CD4-positive, alpha-beta T cell (primary cell): ENCODE measurements at regions not wholly inside any gene's neighbourhood (a gene's known extent, or its start where the extent isn't known, plus 50 kb on each side); places are given as distances from the start of the nearest gene placed in this dataset.

Experiments used
- ATAC-seq: fragments of 200-7000 bp; cut with Tn5 transposase; one replicate; pipeline ENCODE4 v1.10.0; 2022; ENCODE audit warnings: mild to moderate bottlenecking; ENCODE audit not compliant: poor library complexity
- CTCF ChIA-PET: fragments of 350-600 bp; sonication (Branson Sonifier 250); formaldehyde crosslinking; loops from one replicate; lab custom pipeline; 2021; ENCODE audit warnings: antibody characterized with exemption, inconsistent platforms; lab: Charles Lee
- POLR2A ChIA-PET: fragments of 350-600 bp; sonication (Branson Sonifier 250); formaldehyde crosslinking; loops from one replicate; lab custom pipeline; 2021; ENCODE audit warnings: antibody characterized with exemption, inconsistent platforms; lab: Charles Lee
- DNase-seq, 14 experiments: peaks; one replicate each; pipeline ENCODE4 v3.0.0-alpha.2; 2013 to 2020; ENCODE audit warnings: mixed read lengths in 2 of 14
- H3K27ac ChIP-seq, 2 donors: one replicate each; pipeline versions ENCODE4 v1.5.1 to v1.7.0; 2013; ENCODE audit warnings: low read length in 2 of 2, low read depth in 1 of 2, mild to moderate bottlenecking in 1 of 2
- H3K27me3 ChIP-seq, 2 experiments: 1 replicate in 1 of 2; 2 replicates in 1 of 2; pipeline versions ENCODE4 v1.6.1 to v1.7.0; 2013; ENCODE audit warnings: low read length in 2 of 2, control low read depth in 1 of 2, mild to moderate bottlenecking in 1 of 2, moderate library complexity in 1 of 2; ENCODE audit not compliant: insufficient read depth in 2 of 2, control insufficient read depth in 1 of 2
- H3K36me3 ChIP-seq: one replicate; pipeline ENCODE4 v1.6.1; 2013; ENCODE audit warnings: low read length, control low read depth; ENCODE audit not compliant: insufficient read depth
- H3K4me1 ChIP-seq: one replicate; pipeline ENCODE4 v1.6.1; 2013; ENCODE audit warnings: low read length, control low read depth; ENCODE audit not compliant: insufficient read depth
- H3K4me3 ChIP-seq: one replicate; pipeline ENCODE4 v1.5.1; 2013; ENCODE audit warnings: mild to moderate bottlenecking, low read length, moderate library complexity
- H3K9me3 ChIP-seq, 2 experiments: 1 replicate in 1 of 2; 2 replicates in 1 of 2; pipeline versions ENCODE4 v1.6.1 to v1.7.0; 2013; ENCODE audit warnings: low read length in 2 of 2, mild to moderate bottlenecking in 2 of 2, control low read depth in 1 of 2, moderate library complexity in 1 of 2; ENCODE audit not compliant: control insufficient read depth in 1 of 2, insufficient read depth in 1 of 2
- H3K27ac Mint-ChIP-seq: one replicate; pipeline ENCODE4 v1.8.0; 2020; ENCODE audit warnings: mixed read lengths
- H3K27me3 Mint-ChIP-seq: one replicate; pipeline ENCODE4 v1.8.0; 2021; ENCODE audit warnings: mixed read lengths
- H3K36me3 Mint-ChIP-seq: one replicate; pipeline ENCODE4 v1.8.0; 2021; ENCODE audit warnings: low read depth, mixed read lengths
- H3K4me1 Mint-ChIP-seq: one replicate; pipeline ENCODE4 v1.8.0; 2021; ENCODE audit warnings: low read depth, mixed read lengths
- H3K4me3 Mint-ChIP-seq: one replicate; pipeline ENCODE4 v1.8.0; 2020; ENCODE audit warnings: mild to moderate bottlenecking, mixed read lengths
- H3K9me3 Mint-ChIP-seq: one replicate; pipeline ENCODE4 v1.8.0; 2020; ENCODE audit warnings: mixed read lengths
- CTCF ChIP-seq: fragments of 200-600 bp; IDR thresholded peaks from one replicate; pipeline ENCODE4 v1.8.0; 2022; ENCODE audit warnings: antibody characterized with exemption, mild to moderate bottlenecking
- intact Hi-C, 2 experiments: fragments of 100-400 bp; cut with DNase I in 1 of 2; cut with micrococcal nuclease in 1 of 2; formaldehyde crosslinking; loops; one replicate each; pipeline versions ENCODE4 v1.15.1 to v1.9.0; 2023 to 2025; cut with DNase I, micrococcal nuclease

GRCh38 chr11:130635937-130636630 is 187.6 kb downstream of the ADAMTS15 start:
- ATAC-seq (no peak), DNase-seq (no peak)
- no peaks in the 10 kb centered on the region for H3K9me3 Mint-ChIP-seq
- H3K27ac Mint-ChIP-seq = no peak overlapping the region
- H3K27me3 Mint-ChIP-seq = peaks cover 11% of the 10 kb centered on the region
- no peaks in the 10 kb centered on the region for H3K4me1 Mint-ChIP-seq
- ChIA-PET POLR2A (interaction anchor here (0.7 kb wide), 1 partner anchor 24 kb away, joined by 3 read pairs; no protein-coding TSS in a partner anchor), CTCF (no interaction called here)
- Histone ChIP-seq H3K4me3 (no peak overlapping the region), H3K4me1 (no peaks in the 10 kb centered on the region), H3K27ac (no peak overlapping the region), H3K36me3 (no peaks in the 10 kb centered on the region), H3K9me3 (no peaks in the 10 kb centered on the region), H3K27me3 (peaks cover 7 to 12% of the 10 kb centered on the region in 2 experiments)
- H3K4me3 Mint-ChIP-seq = no peak overlapping the region
- no peaks in the 10 kb centered on the region for H3K36me3 Mint-ChIP-seq
- TF ChIP-seq CTCF = no peak
- intact Hi-C loops = no loop called here

GRCh38 chr11:130636722-130637464 is 188.4 kb downstream of the ADAMTS15 start:
- DNase-seq (no peak), ATAC-seq (no peak)
- Histone ChIP-seq H3K9me3 (no peaks in the 10 kb centered on the region), H3K27ac (no peak overlapping the region), H3K4me1 (no peaks in the 10 kb centered on the region), H3K4me3 (no peak overlapping the region), H3K36me3 (no peaks in the 10 kb centered on the region), H3K27me3 (peaks cover 7 to 12% of the 10 kb centered on the region in 2 experiments)
- ChIA-PET CTCF (no interaction called here), POLR2A (interaction anchor here (0.7 kb wide), 1 partner anchor 23 kb away, joined by 3 read pairs; no protein-coding TSS in a partner anchor)
- Mint-ChIP-seq H3K27ac (no peak overlapping the region), H3K4me1 (no peaks in the 10 kb centered on the region), H3K4me3 (no peak overlapping the region), H3K36me3 (no peaks in the 10 kb centered on the region), H3K9me3 (no peaks in the 10 kb centered on the region), H3K27me3 (peaks cover 11% of the 10 kb centered on the region)
- TF ChIP-seq CTCF = no peak
- intact Hi-C loops = no loop called here

GRCh38 chr11:130637566-130637965 is 189.1 kb downstream of the ADAMTS15 start:
- POLR2A ChIA-PET = no interaction called here
- ATAC-seq (no peak), DNase-seq (no peak)
- H3K36me3 Mint-ChIP-seq = no peaks in the 10 kb centered on the region
- H3K4me3 Mint-ChIP-seq = no peak overlapping the region
- no peaks in the 10 kb centered on the region for H3K9me3 Mint-ChIP-seq
- intact Hi-C loops = no loop called here
- Histone ChIP-seq H3K4me1 (no peaks in the 10 kb centered on the region), H3K9me3 (no peaks in the 10 kb centered on the region), H3K27me3 (peaks cover 7 to 12% of the 10 kb centered on the region in 2 experiments), H3K27ac (no peak overlapping the region), H3K36me3 (no peaks in the 10 kb centered on the region), H3K4me3 (no peak overlapping the region)
- H3K27ac Mint-ChIP-seq = no peak overlapping the region
- no peaks in the 10 kb centered on the region for H3K4me1 Mint-ChIP-seq
- no peak for TF ChIP-seq CTCF
- CTCF ChIA-PET = no interaction called here
- H3K27me3 Mint-ChIP-seq = peaks cover 11% of the 10 kb centered on the region
